GM10266 (cell line): ENCODE measurements at regions not wholly inside any gene's neighbourhood (a gene's known extent, or its start where the extent isn't known, plus 50 kb on each side); places are given as distances from the start of the nearest gene placed in this dataset.

Experiments
- DNase-seq: peaks from one replicate; pipeline ENCODE4 v3.0.0; 2012; ENCODE audit errors: extremely low spot score
- CTCF ChIP-seq: IDR thresholded peaks from 2 replicates; pipeline ENCODE4 v1.5.1; 2012; ENCODE audit warnings: mild to moderate bottlenecking, low read depth; ENCODE audit not compliant: control insufficient read depth, insufficient read depth; ENCODE audit errors: missing control alignments

DNA sequence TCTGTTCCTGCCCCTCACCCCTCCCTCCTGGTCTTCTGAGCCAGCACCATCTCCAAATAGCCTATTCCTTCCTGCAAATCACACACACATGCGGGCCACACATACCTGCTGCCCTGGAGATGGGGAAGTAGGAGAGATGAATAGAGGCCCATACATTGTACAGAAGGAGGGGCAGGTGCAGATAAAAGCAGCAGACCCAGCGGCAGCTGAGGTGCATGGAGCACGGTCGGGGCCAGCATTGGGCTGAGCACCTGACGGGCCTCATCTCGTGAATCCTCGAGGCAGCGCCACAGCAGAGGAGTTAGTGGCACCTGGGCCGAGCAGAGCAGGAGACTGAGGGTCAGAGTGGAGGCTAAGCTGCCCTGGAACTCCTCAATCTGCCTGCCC lies 941.8 kb downstream of the BRD1 start:
- TF ChIP-seq CTCF: no peak

GRCh38 chr22:48885271-48885918 lies 942.3 kb downstream of the BRD1 start:
- no peak for DNase-seq
- no peak for TF ChIP-seq CTCF

More for the DNA sequence above, 941.8 kb downstream of the BRD1 start:
- no peak for DNase-seq

GRCh38 chr22:48884786-48885185 lies 942.9 kb downstream of the BRD1 start:
- no peak for DNase-seq
- no peak for TF ChIP-seq CTCF

DNA sequence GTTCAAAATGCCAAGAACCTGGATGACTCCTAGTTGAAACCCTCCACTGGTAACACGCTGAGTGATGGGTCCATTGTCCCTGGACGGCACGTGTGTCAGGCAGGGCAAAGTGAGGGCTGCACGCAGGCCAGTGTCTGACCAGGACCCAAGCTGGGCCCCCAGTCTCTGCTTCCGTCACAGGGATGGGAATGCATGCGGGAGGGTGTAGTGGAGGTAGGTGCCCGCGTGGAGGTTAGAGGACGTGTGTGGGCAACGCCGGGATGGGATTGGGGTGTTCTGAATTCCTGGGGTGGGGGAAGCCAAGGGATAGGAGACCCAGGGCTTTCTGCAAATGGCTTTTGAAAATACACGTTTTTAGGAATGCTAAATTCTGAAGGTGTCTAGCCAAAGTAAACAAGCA lies 943.3 kb downstream of the BRD1 start:
- DNase-seq: no peak
- TF ChIP-seq CTCF: no peak

DNA sequence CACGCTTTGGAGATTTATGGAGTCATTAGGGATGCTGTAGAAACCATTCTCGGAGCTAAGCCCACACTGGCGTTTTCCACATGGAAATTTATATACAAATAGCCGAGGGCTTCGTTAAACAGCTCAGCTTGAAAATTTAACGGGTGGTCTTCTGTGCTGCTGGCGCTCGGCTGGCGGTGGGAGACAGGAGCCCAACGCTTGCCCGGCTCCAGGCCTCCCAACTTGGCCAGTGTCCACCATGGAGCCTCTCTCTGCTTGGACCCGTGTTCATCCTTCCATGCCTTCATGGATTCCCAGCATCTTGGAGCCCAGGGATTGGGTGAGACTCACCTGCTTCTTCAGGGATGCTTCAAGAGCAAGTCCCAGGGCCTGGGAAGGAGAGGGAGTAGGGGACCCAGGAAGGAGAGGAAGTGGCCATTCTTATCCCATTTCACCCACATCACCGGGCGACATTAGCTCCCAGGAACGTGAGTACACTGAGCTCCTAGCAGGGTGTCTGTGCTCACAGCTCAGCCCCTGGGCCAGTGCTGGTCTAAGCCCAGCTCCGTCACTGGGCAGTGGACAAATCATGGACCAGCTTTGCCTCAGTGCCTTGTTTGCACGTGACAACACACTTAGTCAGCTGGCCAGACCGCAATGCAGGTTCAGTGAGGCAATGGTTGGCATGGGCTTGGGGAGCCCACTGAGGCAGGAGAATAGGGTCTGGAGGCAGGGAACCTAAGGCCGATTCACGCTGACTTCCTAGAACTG lies 944.3 kb downstream of the BRD1 start:
- DNase-seq: no peak
- TF ChIP-seq CTCF: no peak

GRCh38 chr22:48882636-48883200 lies 945.0 kb downstream of the BRD1 start:
- TF ChIP-seq CTCF: no peak
- DNase-seq: no peak
